Ovary (tissue), 3 donors: ENCODE measurements at regions not wholly inside any gene's neighbourhood (a gene's known extent, or its start where the extent isn't known, plus 50 kb on each side); places are given as distances from the start of the nearest gene placed in this dataset.

Experiments
- EP300 ChIP-seq: sonication (generic); formaldehyde crosslinking; IDR thresholded peaks from one replicate; pipeline ENCODE4 v1.6.1; 2017; ENCODE audit warnings: antibody characterized with exemption
- POLR2A ChIP-seq: fragments of 450-650 bp; IDR thresholded peaks from one replicate; pipeline ENCODE4 v1.6.1; 2017; ENCODE audit warnings: antibody characterized with exemption, mild to moderate bottlenecking, moderate library complexity
- TF ChIP-seq, protein P1 (sequence below), 3 donors: fragments of 450-650 bp in 2 of 3; fragments of 200-600 bp in 1 of 3; IDR thresholded peaks; one replicate each; pipeline versions ENCODE4 v1.5.1 to v1.8.0; 2016 to 2022; ENCODE audit warnings: antibody characterized with exemption in 3 of 3, mild to moderate bottlenecking in 1 of 3
- donor health status: DM: no; HTN: no; CAD: no.

DNA sequence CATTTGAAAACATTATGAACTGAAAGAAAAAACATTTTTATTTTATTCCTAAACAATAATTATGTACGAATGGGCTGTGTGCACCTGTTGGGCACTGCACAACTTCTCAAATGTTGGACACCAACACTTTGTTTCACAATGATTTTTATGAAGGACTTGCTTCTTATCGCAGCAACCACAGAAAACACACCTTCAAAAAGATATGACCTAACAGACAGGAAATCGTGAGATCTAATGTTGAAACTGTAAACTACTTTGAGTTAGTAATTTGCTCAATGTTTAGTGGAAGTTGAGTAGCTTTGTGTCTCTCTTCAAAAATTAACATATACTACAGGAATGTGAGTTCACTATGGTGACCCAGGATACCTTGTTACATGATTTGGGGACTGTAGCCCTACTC, 98.6 kb downstream of the NXPE2 start:
- TF ChIP-seq, protein P1, sequence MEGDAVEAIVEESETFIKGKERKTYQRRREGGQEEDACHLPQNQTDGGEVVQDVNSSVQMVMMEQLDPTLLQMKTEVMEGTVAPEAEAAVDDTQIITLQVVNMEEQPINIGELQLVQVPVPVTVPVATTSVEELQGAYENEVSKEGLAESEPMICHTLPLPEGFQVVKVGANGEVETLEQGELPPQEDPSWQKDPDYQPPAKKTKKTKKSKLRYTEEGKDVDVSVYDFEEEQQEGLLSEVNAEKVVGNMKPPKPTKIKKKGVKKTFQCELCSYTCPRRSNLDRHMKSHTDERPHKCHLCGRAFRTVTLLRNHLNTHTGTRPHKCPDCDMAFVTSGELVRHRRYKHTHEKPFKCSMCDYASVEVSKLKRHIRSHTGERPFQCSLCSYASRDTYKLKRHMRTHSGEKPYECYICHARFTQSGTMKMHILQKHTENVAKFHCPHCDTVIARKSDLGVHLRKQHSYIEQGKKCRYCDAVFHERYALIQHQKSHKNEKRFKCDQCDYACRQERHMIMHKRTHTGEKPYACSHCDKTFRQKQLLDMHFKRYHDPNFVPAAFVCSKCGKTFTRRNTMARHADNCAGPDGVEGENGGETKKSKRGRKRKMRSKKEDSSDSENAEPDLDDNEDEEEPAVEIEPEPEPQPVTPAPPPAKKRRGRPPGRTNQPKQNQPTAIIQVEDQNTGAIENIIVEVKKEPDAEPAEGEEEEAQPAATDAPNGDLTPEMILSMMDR (IDR thresholded peaks at IDR 0.05) = no peak
- no peak for TF ChIP-seq POLR2A
- TF ChIP-seq EP300 = no peak
